Skeletal muscle tissue (tissue), 3 donors: ENCODE measurements at regions not wholly inside any gene's neighbourhood (a gene's known extent, or its start where the extent isn't known, plus 50 kb on each side); places are given as distances from the start of the nearest gene placed in this dataset.

ENCODE experiments used
- H3K27ac ChIP-seq: one replicate; pipeline ENCODE4 v1.7.0; 2013; ENCODE audit warnings: mild to moderate bottlenecking, low read depth, low read length, inconsistent platforms
- H3K27me3 ChIP-seq, 3 donors: one replicate each; pipeline ENCODE4 v1.7.0; 2013; ENCODE audit warnings: low read length in 3 of 3; ENCODE audit not compliant: control insufficient read depth in 3 of 3, insufficient read depth in 3 of 3
- H3K36me3 ChIP-seq, 3 donors: one replicate each; pipeline ENCODE4 v1.7.0; 2013; ENCODE audit warnings: low read length in 3 of 3; ENCODE audit not compliant: control insufficient read depth in 3 of 3, insufficient read depth in 3 of 3
- H3K4me1 ChIP-seq, 3 donors: one replicate each; pipeline ENCODE4 v1.7.0; 2013; ENCODE audit warnings: low read length in 3 of 3, mild to moderate bottlenecking in 3 of 3; ENCODE audit not compliant: control insufficient read depth in 3 of 3, insufficient read depth in 3 of 3
- H3K4me3 ChIP-seq, 3 donors: one replicate each; pipeline ENCODE4 v1.7.0; 2013; ENCODE audit warnings: low read length in 3 of 3
- H3K9ac ChIP-seq, 3 donors: one replicate each; pipeline ENCODE4 v1.7.0; 2013; ENCODE audit warnings: low read length in 3 of 3, mild to moderate bottlenecking in 3 of 3, moderate library complexity in 2 of 3, low read depth in 1 of 3
- H3K9me3 ChIP-seq, 3 donors: one replicate each; pipeline ENCODE4 v1.7.0; 2013; ENCODE audit warnings: low read length in 3 of 3; ENCODE audit not compliant: control insufficient read depth in 3 of 3
- donor health status: Osteomylitis.

GRCh38 chr20:19022118-19022575 lies 190.3 kb upstream of the SLC24A3 start:
- no peaks in the 10 kb centered on the region for H3K36me3 ChIP-seq
- no peak overlapping the region for H3K9ac ChIP-seq
- no peak overlapping the region for H3K4me3 ChIP-seq
- no peak overlapping the region for H3K27ac ChIP-seq
- peaks cover 9 to 24% (median 23%) of the 10 kb centered on the region in 3 donors for H3K4me1 ChIP-seq
- no peaks in the 10 kb centered on the region for H3K27me3 ChIP-seq
- H3K9me3 ChIP-seq, result peaks cover 0 to 2% (median 0%) of the 10 kb centered on the region in 3 donors

GRCh38 chr20:19022791-19023448 lies 189.5 kb upstream of the SLC24A3 start:
- Histone ChIP-seq H3K36me3 (no peaks in the 10 kb centered on the region), H3K4me3 (no peak overlapping the region), H3K27ac (no peak overlapping the region), H3K4me1 (peaks cover 9 to 27% (median 25%) of the 10 kb centered on the region in 3 donors), H3K9me3 (peaks cover 0 to 2% (median 0%) of the 10 kb centered on the region in 3 donors), H3K9ac (no peak overlapping the region), H3K27me3 (no peaks in the 10 kb centered on the region)

GRCh38 chr20:19024296-19025035 lies 188.0 kb upstream of the SLC24A3 start:
- Histone ChIP-seq H3K9me3 (peaks cover 0 to 2% (median 0%) of the 10 kb centered on the region in 3 donors), H3K4me1 (peaks cover 9 to 27% (median 25%) of the 10 kb centered on the region in 3 donors), H3K27me3 (no peaks in the 10 kb centered on the region), H3K9ac (no peak overlapping the region), H3K27ac (no peak overlapping the region), H3K4me3 (no peak overlapping the region), H3K36me3 (no peaks in the 10 kb centered on the region)

GRCh38 chr20:19025430-19026120 lies 186.9 kb upstream of the SLC24A3 start:
- Histone ChIP-seq H3K36me3 (no peaks in the 10 kb centered on the region), H3K27me3 (no peaks in the 10 kb centered on the region), H3K9ac (peak overlapping the region in 1 of 3 donors; percentile 62), H3K4me3 (peak overlapping the region in 1 of 3 donors; percentile 49), H3K9me3 (peaks cover 0 to 2% (median 0%) of the 10 kb centered on the region in 3 donors), H3K27ac (peak overlapping the region; percentile 75), H3K4me1 (peaks cover 9 to 27% (median 25%) of the 10 kb centered on the region in 3 donors)

GRCh38 chr20:19026121-19026878 lies 186.1 kb upstream of the SLC24A3 start:
- no peaks in the 10 kb centered on the region for H3K27me3 ChIP-seq
- peak overlapping the region in 2 of 3 donors; percentile 24 to 49 for H3K4me3 ChIP-seq
- H3K9ac ChIP-seq, result peak overlapping the region in 1 of 3 donors; percentile 62
- H3K36me3 ChIP-seq, result no peaks in the 10 kb centered on the region
- H3K27ac ChIP-seq, result peak overlapping the region; percentile 75
- H3K9me3 ChIP-seq, result no peaks in the 10 kb centered on the region
- H3K4me1 ChIP-seq, result peaks cover 9 to 27% (median 25%) of the 10 kb centered on the region in 3 donors

GRCh38 chr20:19026901-19027644 lies 185.4 kb upstream of the SLC24A3 start:
- Histone ChIP-seq H3K27ac (peak overlapping the region; percentile 75), H3K27me3 (no peaks in the 10 kb centered on the region), H3K4me3 (no peak overlapping the region), H3K36me3 (no peaks in the 10 kb centered on the region), H3K9me3 (no peaks in the 10 kb centered on the region), H3K4me1 (peaks cover 9 to 27% (median 25%) of the 10 kb centered on the region in 3 donors), H3K9ac (no peak overlapping the region)

- H3K27me3 ChIP-seq, result no peaks in the 10 kb centered on the region
Measured at GRCh38 chr20:19027971-19028370, 184.5 kb upstream of the SLC24A3 start.

GRCh38 chr20:19041787-19042186 lies 170.7 kb upstream of the SLC24A3 start:
- H3K4me3 ChIP-seq, result no peak overlapping the region
- peaks cover 0 to 2% (median 0%) of the 10 kb centered on the region in 3 donors for H3K4me1 ChIP-seq
- no peaks in the 10 kb centered on the region for H3K27me3 ChIP-seq
- no peaks in the 10 kb centered on the region for H3K36me3 ChIP-seq
- H3K27ac ChIP-seq, result no peak overlapping the region
- no peak overlapping the region for H3K9ac ChIP-seq
- H3K9me3 ChIP-seq, result no peaks in the 10 kb centered on the region

More at GRCh38 chr20:19027971-19028370, 184.5 kb upstream of the SLC24A3 start:
- peaks cover 9 to 27% (median 25%) of the 10 kb centered on the region in 3 donors for H3K4me1 ChIP-seq
- H3K4me3 ChIP-seq, result no peak overlapping the region
- no peak overlapping the region for H3K9ac ChIP-seq
- no peaks in the 10 kb centered on the region for H3K9me3 ChIP-seq
- H3K36me3 ChIP-seq, result no peaks in the 10 kb centered on the region
- H3K27ac ChIP-seq, result no peak overlapping the region

- H3K9me3 ChIP-seq, result no peaks in the 10 kb centered on the region
- H3K27me3 ChIP-seq, result no peaks in the 10 kb centered on the region
- H3K4me3 ChIP-seq, result no peak overlapping the region
- peaks cover 14 to 21% (median 20%) of the 10 kb centered on the region in 3 donors for H3K4me1 ChIP-seq
- no peak overlapping the region for H3K9ac ChIP-seq
- no peak overlapping the region for H3K27ac ChIP-seq
- no peaks in the 10 kb centered on the region for H3K36me3 ChIP-seq
Measured at GRCh38 chr20:19045371-19045770, 167.1 kb upstream of the SLC24A3 start.
